ENCODE measurements at regions not wholly inside any gene's neighbourhood (a gene's known extent, or its start where the extent isn't known, plus 50 kb on each side); places are given as distances from the start of the nearest gene placed in this dataset.

GRCh38 chr18:76195601-76196000 is 299.4 kb downstream of the ZNF516 start:
- DNase-seq (ENCODE audit: low spot score), result no peak

- no peak for DNase-seq (ENCODE audit: low spot score)
Observed at GRCh38 chr18:76188097-76188496, 306.9 kb downstream of the ZNF516 start.

- no peak for DNase-seq (ENCODE audit: low spot score)
Observed at GRCh38 chr18:76179257-76179656, 315.8 kb downstream of the ZNF516 start.

- no peak for DNase-seq (ENCODE audit: low spot score)
Observed at GRCh38 chr18:76177160-76177559, 317.9 kb downstream of the ZNF516 start.

GRCh38 chr18:76174451-76174850 is 320.6 kb downstream of the ZNF516 start:
- DNase-seq (ENCODE audit: low spot score), result no peak

- no peak for DNase-seq (ENCODE audit: low spot score)
Observed at GRCh38 chr18:76169733-76170132, 325.3 kb downstream of the ZNF516 start.

- no peak for DNase-seq (ENCODE audit: low spot score)
Observed at GRCh38 chr18:76167845-76168621, 327.0 kb downstream of the ZNF516 start.

GRCh38 chr18:76167410-76167809 is 327.6 kb downstream of the ZNF516 start:
- no peak for DNase-seq (ENCODE audit: low spot score)

GRCh38 chr18:76162886-76163285 is 332.2 kb downstream of the ZNF516 start:
- DNase-seq (ENCODE audit: low spot score), result no peak

GRCh38 chr18:76161983-76162382 is 333.1 kb downstream of the ZNF516 start:
- DNase-seq (ENCODE audit: low spot score), result no peak

- DNase-seq (ENCODE audit: low spot score), result no peak
Observed at GRCh38 chr18:76153691-76154090, 341.4 kb downstream of the ZNF516 start.

- DNase-seq (ENCODE audit: low spot score), result no peak
Observed at GRCh38 chr18:76149734-76150133, 345.3 kb downstream of the ZNF516 start.

- DNase-seq (ENCODE audit: low spot score), result no peak
Observed at GRCh38 chr18:76149284-76149683, 345.8 kb downstream of the ZNF516 start.

- DNase-seq (ENCODE audit: low spot score), result no peak
Observed at GRCh38 chr18:76145521-76146376, 349.3 kb downstream of the ZNF516 start.

- no peak for DNase-seq (ENCODE audit: low spot score)
Observed at GRCh38 chr18:76144844-76145243, 350.2 kb downstream of the ZNF516 start.

- no peak for DNase-seq (ENCODE audit: low spot score)
Observed at GRCh38 chr18:76142611-76143010, 352.4 kb downstream of the ZNF516 start.

- no peak for DNase-seq (ENCODE audit: low spot score)
Observed at GRCh38 chr18:76139844-76140243, 355.2 kb downstream of the ZNF516 start.

GRCh38 chr18:76137216-76137615 is 357.8 kb downstream of the ZNF516 start:
- DNase-seq (ENCODE audit: low spot score), result no peak

GRCh38 chr18:76136701-76137100 is 358.3 kb downstream of the ZNF516 start:
- no peak for DNase-seq (ENCODE audit: low spot score)

GRCh38 chr18:76134628-76135027 is 360.4 kb downstream of the ZNF516 start:
- DNase-seq (ENCODE audit: low spot score), result no peak

- no peak for DNase-seq (ENCODE audit: low spot score)
Observed at GRCh38 chr18:76133873-76134272, 361.2 kb downstream of the ZNF516 start.

GRCh38 chr18:76131738-76132137 is 363.3 kb downstream of the ZNF516 start:
- no peak for DNase-seq (ENCODE audit: low spot score)

- no peak for DNase-seq (ENCODE audit: low spot score)
Observed at GRCh38 chr18:76130845-76131244, 364.2 kb downstream of the ZNF516 start.
